ENCODE measurements at regions not wholly inside any gene's neighbourhood (a gene's known extent, or its start where the extent isn't known, plus 50 kb on each side); places are given as distances from the start of the nearest gene placed in this dataset.

GRCh38 chr3:69491975-69492374 is 106.1 kb upstream of the FRMD4B start:
- no CpG with 5 or more reads among the region's 6 CpGs for WGBS, 2 donors (ENCODE audit: extremely low coverage in 2 of 2, insufficient read length in 2 of 2, insufficient replicate concordance in 1 of 2)
- Histone ChIP-seq H3K79me1 (ENCODE audit: low read depth, low read length) (no peaks in the 10 kb centered on the region), H3K27ac (replicated peaks; ENCODE audit: low read length) (no peak overlapping the region), H4K91ac (ENCODE audit: low read depth, low read length, poor library complexity) (no peak overlapping the region), H3K18ac (ENCODE audit: low read length) (no peak overlapping the region), H3K4me2 (ENCODE audit: insufficient read depth, low read length, poor library complexity, severe bottlenecking) (no peak overlapping the region), H2AK5ac (ENCODE audit: low read depth, low read length) (no peak overlapping the region), H3K9ac (ENCODE audit: low read depth, low read length, poor library complexity) (no peak overlapping the region), H2AFZ (ENCODE audit: low read length) (no peak overlapping the region), H3K23ac (ENCODE audit: low read depth, low read length, poor library complexity) (no peak overlapping the region), H3K36me3 (replicated peaks in 1 of 2; ENCODE audit: control insufficient read depth in 2 of 2, insufficient read depth in 2 of 2, low read length in 2 of 2) (no peaks in the 10 kb centered on the region), H2BK15ac (ENCODE audit: low read length) (no peak overlapping the region), H3K9me3 (replicated peaks in 1 of 2; ENCODE audit: control insufficient read depth in 2 of 2, insufficient read depth in 1 of 2, low read depth in 1 of 2, low read length in 2 of 2) (no peaks in the 10 kb centered on the region), H2BK120ac (ENCODE audit: low read depth, low read length) (no peak overlapping the region), H2BK5ac (ENCODE audit: low read length) (no peak overlapping the region), H3K4me1 (ENCODE audit: control insufficient read depth in 2 of 2, insufficient read depth in 1 of 2, low read depth in 1 of 2, low read length in 2 of 2) (peaks cover 0 to 4% of the 10 kb centered on the region in 2 donors), H3K27me3 (ENCODE audit: control insufficient read depth in 3 of 3, insufficient read depth in 3 of 3, low read depth in 1 of 3, low read length in 3 of 3) (no peaks in the 10 kb centered on the region), H2BK12ac (ENCODE audit: low read length) (no peak overlapping the region), H4K8ac (ENCODE audit: low read depth, low read length) (no peak overlapping the region), H3K4me3 (ENCODE audit: low read length in 2 of 2) (no peak overlapping the region), H3K14ac (ENCODE audit: low read length) (no peak overlapping the region), H3K4ac (ENCODE audit: low read length) (no peak overlapping the region)
- DNase-seq (ENCODE audit: low spot score), result no peak

DNA sequence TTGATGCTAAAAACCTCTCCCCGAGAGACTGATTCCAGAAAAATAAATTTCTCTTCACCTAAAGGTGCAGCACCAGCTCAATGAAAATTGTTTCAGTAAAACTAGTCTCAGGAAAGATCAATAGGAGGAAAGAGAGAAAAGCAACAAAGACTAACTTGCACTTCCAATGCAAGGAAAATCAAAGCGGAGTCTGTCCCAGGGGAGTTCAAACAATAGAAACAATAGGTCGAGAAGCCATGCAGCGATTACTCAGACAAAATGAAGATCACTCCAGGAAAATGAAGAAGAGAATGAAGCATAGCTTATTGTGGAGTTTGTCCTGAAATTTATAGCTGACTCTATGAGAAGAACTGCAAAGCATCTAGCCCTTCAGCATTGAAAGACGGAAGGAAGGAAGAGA is 105.1 kb upstream of the FRMD4B start:
- no CpG with 5 or more reads among the region's 5 CpGs for WGBS, 2 donors (ENCODE audit: extremely low coverage in 2 of 2, insufficient read length in 2 of 2, insufficient replicate concordance in 1 of 2)
- peaks cover 0 to 4% of the 10 kb centered on the region in 2 donors for H3K4me1 ChIP-seq (ENCODE audit: control insufficient read depth in 2 of 2, insufficient read depth in 1 of 2, low read depth in 1 of 2, low read length in 2 of 2)

DNA sequence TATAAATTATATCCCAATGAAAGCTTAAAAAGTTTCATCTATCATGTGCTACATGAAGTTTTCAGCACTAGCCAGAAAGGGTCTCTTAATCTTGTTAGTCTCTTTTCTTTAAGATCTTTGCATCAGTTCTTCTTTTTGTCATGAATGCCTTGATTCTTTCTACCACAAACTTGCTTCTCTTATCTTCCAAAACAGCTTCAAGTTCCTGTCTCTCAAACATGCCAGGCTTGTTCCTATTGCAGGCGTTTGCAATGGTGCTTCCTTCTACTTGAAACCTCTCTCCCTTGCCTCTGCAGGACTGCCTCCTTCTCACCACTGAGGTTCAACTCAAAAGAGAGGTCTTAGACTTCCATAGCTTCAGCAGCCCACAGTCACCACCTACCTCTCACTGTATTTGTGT is 104.3 kb upstream of the FRMD4B start:
- Histone ChIP-seq H4K8ac (ENCODE audit: low read depth, low read length) (no peak overlapping the region), H2BK120ac (ENCODE audit: low read depth, low read length) (no peak overlapping the region), H2BK5ac (ENCODE audit: low read length) (no peak overlapping the region), H3K27me3 (ENCODE audit: control insufficient read depth in 3 of 3, insufficient read depth in 3 of 3, low read depth in 1 of 3, low read length in 3 of 3) (no peaks in the 10 kb centered on the region), H3K4me2 (ENCODE audit: insufficient read depth, low read length, poor library complexity, severe bottlenecking) (no peak overlapping the region), H3K23ac (ENCODE audit: low read depth, low read length, poor library complexity) (no peak overlapping the region), H3K9me3 (replicated peaks in 1 of 2; ENCODE audit: control insufficient read depth in 2 of 2, insufficient read depth in 1 of 2, low read depth in 1 of 2, low read length in 2 of 2) (no peaks in the 10 kb centered on the region), H4K91ac (ENCODE audit: low read depth, low read length, poor library complexity) (no peak overlapping the region), H3K9ac (ENCODE audit: low read depth, low read length, poor library complexity) (no peak overlapping the region), H3K14ac (ENCODE audit: low read length) (no peak overlapping the region), H3K79me1 (ENCODE audit: low read depth, low read length) (no peaks in the 10 kb centered on the region), H3K36me3 (replicated peaks in 1 of 2; ENCODE audit: control insufficient read depth in 2 of 2, insufficient read depth in 2 of 2, low read length in 2 of 2) (no peaks in the 10 kb centered on the region), H3K4ac (ENCODE audit: low read length) (no peak overlapping the region), H3K4me1 (ENCODE audit: control insufficient read depth in 2 of 2, insufficient read depth in 1 of 2, low read depth in 1 of 2, low read length in 2 of 2) (peaks cover 0 to 4% of the 10 kb centered on the region in 2 donors), H3K4me3 (ENCODE audit: low read length in 2 of 2) (no peak overlapping the region), H3K18ac (ENCODE audit: low read length) (no peak overlapping the region), H2AFZ (ENCODE audit: low read length) (no peak overlapping the region), H3K27ac (replicated peaks; ENCODE audit: low read length) (no peak overlapping the region), H2BK15ac (ENCODE audit: low read length) (no peak overlapping the region), H2AK5ac (ENCODE audit: low read depth, low read length) (no peak overlapping the region), H2BK12ac (ENCODE audit: low read length) (no peak overlapping the region)
- no CpG with 5 or more reads among the region's 1 CpG for WGBS, 2 donors (ENCODE audit: extremely low coverage in 2 of 2, insufficient read length in 2 of 2, insufficient replicate concordance in 1 of 2)
- no peak for DNase-seq (ENCODE audit: low spot score)

More for the DNA sequence above, 105.1 kb upstream of the FRMD4B start:
- Histone ChIP-seq H3K36me3 (replicated peaks in 1 of 2; ENCODE audit: control insufficient read depth in 2 of 2, insufficient read depth in 2 of 2, low read length in 2 of 2) (no peaks in the 10 kb centered on the region), H2BK12ac (ENCODE audit: low read length) (no peak overlapping the region), H3K23ac (ENCODE audit: low read depth, low read length, poor library complexity) (no peak overlapping the region), H3K79me1 (ENCODE audit: low read depth, low read length) (no peaks in the 10 kb centered on the region), H2AK5ac (ENCODE audit: low read depth, low read length) (no peak overlapping the region), H3K27ac (replicated peaks; ENCODE audit: low read length) (no peak overlapping the region), H3K9me3 (replicated peaks in 1 of 2; ENCODE audit: control insufficient read depth in 2 of 2, insufficient read depth in 1 of 2, low read depth in 1 of 2, low read length in 2 of 2) (no peaks in the 10 kb centered on the region), H3K9ac (ENCODE audit: low read depth, low read length, poor library complexity) (no peak overlapping the region), H3K14ac (ENCODE audit: low read length) (no peak overlapping the region), H2BK120ac (ENCODE audit: low read depth, low read length) (no peak overlapping the region), H3K4me2 (ENCODE audit: insufficient read depth, low read length, poor library complexity, severe bottlenecking) (no peak overlapping the region), H3K4ac (ENCODE audit: low read length) (no peak overlapping the region), H4K91ac (ENCODE audit: low read depth, low read length, poor library complexity) (no peak overlapping the region), H3K18ac (ENCODE audit: low read length) (no peak overlapping the region), H2BK5ac (ENCODE audit: low read length) (no peak overlapping the region), H3K4me3 (ENCODE audit: low read length in 2 of 2) (no peak overlapping the region), H2AFZ (ENCODE audit: low read length) (no peak overlapping the region), H3K27me3 (ENCODE audit: control insufficient read depth in 3 of 3, insufficient read depth in 3 of 3, low read depth in 1 of 3, low read length in 3 of 3) (no peaks in the 10 kb centered on the region), H2BK15ac (ENCODE audit: low read length) (no peak overlapping the region), H4K8ac (ENCODE audit: low read depth, low read length) (no peak overlapping the region)
- peak; percentile 14 for DNase-seq (ENCODE audit: low spot score)

DNA sequence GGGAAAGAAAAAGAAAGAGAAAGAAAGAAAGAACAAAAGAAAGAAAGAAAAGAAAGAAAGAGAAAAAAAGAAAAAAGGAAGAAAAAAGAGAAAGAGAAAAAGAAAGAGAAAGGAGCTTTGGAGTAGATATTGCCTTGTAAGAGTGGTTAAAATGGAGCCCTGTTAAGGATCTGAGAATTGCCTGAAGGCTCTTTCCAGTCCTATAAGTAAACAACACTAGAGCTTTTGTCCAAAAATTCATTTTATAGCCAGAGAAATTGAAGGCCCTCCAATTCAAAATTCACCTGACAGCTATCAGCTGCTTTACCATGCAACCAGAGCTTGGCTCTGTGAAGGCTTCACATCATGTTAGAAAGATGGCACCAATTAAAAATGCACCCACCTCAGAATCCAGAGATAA is 102.1 kb upstream of the FRMD4B start:
- Histone ChIP-seq H3K4me2 (ENCODE audit: insufficient read depth, low read length, poor library complexity, severe bottlenecking) (no peak overlapping the region), H3K18ac (ENCODE audit: low read length) (no peak overlapping the region), H3K79me1 (ENCODE audit: low read depth, low read length) (peaks cover 3% of the 10 kb centered on the region), H2BK15ac (ENCODE audit: low read length) (no peak overlapping the region), H2AFZ (ENCODE audit: low read length) (no peak overlapping the region), H3K14ac (ENCODE audit: low read length) (no peak overlapping the region), H3K27ac (replicated peaks; ENCODE audit: low read length) (no peak overlapping the region), H3K4me1 (ENCODE audit: control insufficient read depth in 2 of 2, insufficient read depth in 1 of 2, low read depth in 1 of 2, low read length in 2 of 2) (peaks cover 0 to 10% of the 10 kb centered on the region in 2 donors), H4K91ac (ENCODE audit: low read depth, low read length, poor library complexity) (no peak overlapping the region), H3K36me3 (replicated peaks in 1 of 2; ENCODE audit: control insufficient read depth in 2 of 2, insufficient read depth in 2 of 2, low read length in 2 of 2) (no peaks in the 10 kb centered on the region), H3K4me3 (ENCODE audit: low read length in 2 of 2) (no peak overlapping the region), H3K4ac (ENCODE audit: low read length) (no peak overlapping the region), H2BK5ac (ENCODE audit: low read length) (no peak overlapping the region), H3K9me3 (replicated peaks in 1 of 2; ENCODE audit: control insufficient read depth in 2 of 2, insufficient read depth in 1 of 2, low read depth in 1 of 2, low read length in 2 of 2) (no peaks in the 10 kb centered on the region), H2AK5ac (ENCODE audit: low read depth, low read length) (no peak overlapping the region), H3K23ac (ENCODE audit: low read depth, low read length, poor library complexity) (no peak overlapping the region), H2BK120ac (ENCODE audit: low read depth, low read length) (no peak overlapping the region), H3K27me3 (ENCODE audit: control insufficient read depth in 3 of 3, insufficient read depth in 3 of 3, low read depth in 1 of 3, low read length in 3 of 3) (no peaks in the 10 kb centered on the region), H4K8ac (ENCODE audit: low read depth, low read length) (no peak overlapping the region), H2BK12ac (ENCODE audit: low read length) (no peak overlapping the region), H3K9ac (ENCODE audit: low read depth, low read length, poor library complexity) (no peak overlapping the region)
- no peak for DNase-seq (ENCODE audit: low spot score)
